ENCODE measurements at regions not wholly inside any gene's neighbourhood (a gene's known extent, or its start where the extent isn't known, plus 50 kb on each side); places are given as distances from the start of the nearest gene placed in this dataset.

- TF ChIP-seq CTCF (IDR thresholded peaks at IDR 0.05) = no peak
- Histone ChIP-seq H3K36me3 (peaks cover 28% of the 10 kb centered on the region), H3K9me3 (no peaks in the 10 kb centered on the region), H3K27ac (peak overlapping the region; percentile 72), H3K27me3 (no peaks in the 10 kb centered on the region), H3K4me1 (ENCODE audit: control insufficient read depth in 1 of 2, insufficient read depth in 1 of 2, low read depth in 1 of 2, low read length in 1 of 2) (peaks cover 28 to 31% of the 10 kb centered on the region in 2 experiments), H3K4me3 (ENCODE audit: low read depth in 1 of 2, low read length in 1 of 2) (peak overlapping the region in 1 of 2 experiments; percentile 8)
Observed at GRCh38 chr2:74072565-74072964, 75.1 kb downstream of the BOLA3 start.

- Histone ChIP-seq H3K36me3 (peaks cover 36% of the 10 kb centered on the region), H3K4me1 (ENCODE audit: control insufficient read depth in 1 of 2, insufficient read depth in 1 of 2, low read depth in 1 of 2, low read length in 1 of 2) (peaks cover 28 to 31% of the 10 kb centered on the region in 2 experiments), H3K27me3 (no peaks in the 10 kb centered on the region), H3K9me3 (no peaks in the 10 kb centered on the region), H3K4me3 (ENCODE audit: low read depth in 1 of 2, low read length in 1 of 2) (no peak overlapping the region), H3K27ac (no peak overlapping the region)
- TF ChIP-seq CTCF (IDR thresholded peaks at IDR 0.05) = no peak
Observed at GRCh38 chr2:74074487-74074886, 73.2 kb downstream of the BOLA3 start.

GRCh38 chr2:74076074-74076470 is 71.6 kb downstream of the BOLA3 start:
- TF ChIP-seq CTCF (IDR thresholded peaks at IDR 0.05) = no peak
- Histone ChIP-seq H3K4me3 (ENCODE audit: low read depth in 1 of 2, low read length in 1 of 2) (no peak overlapping the region), H3K9me3 (no peaks in the 10 kb centered on the region), H3K27ac (no peak overlapping the region), H3K4me1 (ENCODE audit: control insufficient read depth in 1 of 2, insufficient read depth in 1 of 2, low read depth in 1 of 2, low read length in 1 of 2) (peaks cover 23 to 24% of the 10 kb centered on the region in 2 experiments), H3K27me3 (no peaks in the 10 kb centered on the region), H3K36me3 (peaks cover 52% of the 10 kb centered on the region)

- Histone ChIP-seq H3K4me1 (ENCODE audit: control insufficient read depth in 1 of 2, insufficient read depth in 1 of 2, low read depth in 1 of 2, low read length in 1 of 2) (peaks cover 8% of the 10 kb centered on the region in 2 experiments), H3K4me3 (ENCODE audit: low read depth in 1 of 2, low read length in 1 of 2) (no peak overlapping the region), H3K27me3 (no peaks in the 10 kb centered on the region), H3K36me3 (peaks cover 67% of the 10 kb centered on the region), H3K27ac (no peak overlapping the region), H3K9me3 (no peaks in the 10 kb centered on the region)
- no peak for TF ChIP-seq CTCF (IDR thresholded peaks at IDR 0.05)
Observed at GRCh38 chr2:74077636-74078035, 70.1 kb downstream of the BOLA3 start.

- H3K27me3 ChIP-seq = no peaks in the 10 kb centered on the region
- H3K4me1 ChIP-seq (ENCODE audit: control insufficient read depth in 1 of 2, insufficient read depth in 1 of 2, low read depth in 1 of 2, low read length in 1 of 2) = peaks cover 0 to under 1% of the 10 kb centered on the region in 2 experiments
- no peak overlapping the region for H3K4me3 ChIP-seq (ENCODE audit: low read depth in 1 of 2, low read length in 1 of 2)
- no peak overlapping the region for H3K27ac ChIP-seq
- no peak for TF ChIP-seq CTCF (IDR thresholded peaks at IDR 0.05)
- H3K9me3 ChIP-seq = no peaks in the 10 kb centered on the region
- peaks cover 75% of the 10 kb centered on the region for H3K36me3 ChIP-seq
Observed at GRCh38 chr2:74078466-74078865, 69.2 kb downstream of the BOLA3 start.

All from neutrophil (primary cell).